Astrocyte (in vitro differentiated cells and primary cell): ENCODE measurements at regions not wholly inside any gene's neighbourhood (a gene's known extent, or its start where the extent isn't known, plus 50 kb on each side); places are given as distances from the start of the nearest gene placed in this dataset.

Source experiments
- DNase-seq: peaks from one replicate; pipeline ENCODE4 v3.0.0-alpha.2; 2010; ENCODE audit warnings: low read depth
- FAIRE-seq: peaks from 2 replicates; lab custom pipeline; 2011; peaks lifted over from hg19 to GRCh38; lab: Jason Lieb, UNC
- H2AFZ ChIP-seq: 2 replicates; pipeline ENCODE4 v1.6.0; 2012; ENCODE audit warnings: low read depth, low read length, inconsistent platforms
- H3K27ac ChIP-seq: 2 replicates; pipeline ENCODE4 v1.5.1; 2011; ENCODE audit warnings: low read depth, low read length, inconsistent platforms
- H3K27me3 ChIP-seq: 2 replicates; pipeline ENCODE4 v1.6.0; 2011; ENCODE audit warnings: low read length, inconsistent platforms; ENCODE audit not compliant: insufficient read depth
- H3K36me3 ChIP-seq: 2 replicates; pipeline ENCODE4 v1.5.1; 2011; ENCODE audit warnings: low read length, inconsistent platforms; ENCODE audit not compliant: insufficient read depth
- H3K4me1 ChIP-seq: 2 replicates; pipeline ENCODE4 v1.5.1; 2011; ENCODE audit warnings: low read length, inconsistent platforms; ENCODE audit not compliant: insufficient read depth
- H3K4me2 ChIP-seq: 2 replicates; pipeline ENCODE4 v1.6.0; 2012; ENCODE audit warnings: low read length, inconsistent platforms
- H3K4me3 ChIP-seq: 2 replicates; pipeline ENCODE4 v1.5.1; 2011; ENCODE audit warnings: low read depth, mild to moderate bottlenecking, low read length, inconsistent platforms; ENCODE audit not compliant: insufficient read depth
- H3K79me2 ChIP-seq: 2 replicates; pipeline ENCODE4 v1.6.0; 2012; ENCODE audit warnings: mild to moderate bottlenecking, low read length, inconsistent platforms; ENCODE audit not compliant: insufficient read depth
- H3K9ac ChIP-seq: 2 replicates; pipeline ENCODE4 v1.6.0; 2012; ENCODE audit warnings: mild to moderate bottlenecking, low read length, inconsistent platforms
- H3K9me3 ChIP-seq: 2 replicates; pipeline ENCODE4 v1.5.1; 2012; ENCODE audit warnings: low read depth, mild to moderate bottlenecking, low read length, inconsistent platforms; ENCODE audit not compliant: insufficient read depth
- H4K20me1 ChIP-seq: 2 replicates; pipeline ENCODE4 v1.6.0; 2012; ENCODE audit warnings: low read length, inconsistent platforms; ENCODE audit not compliant: insufficient read depth
- H3K27ac Mint-ChIP-seq: one replicate; pipeline ENCODE4 v1.8.0; 2021; ENCODE audit warnings: mild to moderate bottlenecking, mixed read lengths; ENCODE audit not compliant: unreplicated experiment
- H3K27me3 Mint-ChIP-seq: one replicate; pipeline ENCODE4 v1.8.0; 2021; ENCODE audit warnings: low read depth, mixed read lengths; ENCODE audit not compliant: unreplicated experiment
- H3K36me3 Mint-ChIP-seq: one replicate; pipeline ENCODE4 v1.8.0; 2021; ENCODE audit warnings: low read depth, mixed read lengths; ENCODE audit not compliant: unreplicated experiment
- H3K4me1 Mint-ChIP-seq: one replicate; pipeline ENCODE4 v1.8.0; 2021; ENCODE audit warnings: low read depth, mixed read lengths; ENCODE audit not compliant: unreplicated experiment
- H3K4me3 Mint-ChIP-seq: one replicate; pipeline ENCODE4 v1.8.0; 2021; ENCODE audit warnings: mild to moderate bottlenecking, moderate library complexity, mixed read lengths; ENCODE audit not compliant: unreplicated experiment
- H3K9me3 Mint-ChIP-seq: one replicate; pipeline ENCODE4 v1.8.0; 2021; ENCODE audit warnings: mild to moderate bottlenecking, mixed read lengths; ENCODE audit not compliant: unreplicated experiment
- CTCF ChIP-seq: IDR thresholded peaks from 2 replicates; pipeline ENCODE4 v1.5.1; 2011; ENCODE audit warnings: low read depth, mild to moderate bottlenecking, inconsistent platforms, low read length, moderate library complexity; ENCODE audit not compliant: insufficient read depth
- EZH2 ChIP-seq: IDR thresholded peaks from 2 replicates; pipeline ENCODE4 v1.6.1; 2012; ENCODE audit warnings: mild to moderate bottlenecking, low read length, inconsistent platforms; ENCODE audit not compliant: insufficient read depth

- no peak for DNase-seq
- Mint-ChIP-seq H3K9me3 (peaks cover 3% of the 10 kb centered on the region), H3K4me1 (no peaks in the 10 kb centered on the region), H3K27me3 (peaks cover 11% of the 10 kb centered on the region), H3K27ac (no peak overlapping the region), H3K4me3 (no peak overlapping the region), H3K36me3 (no peaks in the 10 kb centered on the region)
- Histone ChIP-seq H3K9ac (no peak overlapping the region), H3K4me2 (no peak overlapping the region), H3K9me3 (no peaks in the 10 kb centered on the region), H3K27ac (no peak overlapping the region), H2AFZ (no peak overlapping the region), H4K20me1 (no peaks in the 10 kb centered on the region), H3K4me3 (no peak overlapping the region), H3K79me2 (no peaks in the 10 kb centered on the region), H3K27me3 (no peaks in the 10 kb centered on the region), H3K4me1 (peaks cover 7% of the 10 kb centered on the region), H3K36me3 (no peaks in the 10 kb centered on the region)
- TF ChIP-seq CTCF (no peak), EZH2 (no peak)
- no peak for FAIRE-seq
Measured at GRCh38 chr5:61256474-61256873, 75.6 kb upstream of the ZSWIM6 start.

GRCh38 chr5:61257421-61257820 lies 74.6 kb upstream of the ZSWIM6 start:
- H3K36me3 ChIP-seq, result no peaks in the 10 kb centered on the region
- H3K9me3 ChIP-seq, result no peaks in the 10 kb centered on the region
- H3K4me1 ChIP-seq, result peaks cover 4% of the 10 kb centered on the region
- TF ChIP-seq CTCF, result no peak
- no peak for TF ChIP-seq EZH2
- Mint-ChIP-seq H3K27me3 (peaks cover 10% of the 10 kb centered on the region), H3K4me1 (no peaks in the 10 kb centered on the region), H3K4me3 (no peak overlapping the region), H3K9me3 (peaks cover 3% of the 10 kb centered on the region), H3K27ac (no peak overlapping the region), H3K36me3 (no peaks in the 10 kb centered on the region)
- H3K79me2 ChIP-seq, result no peaks in the 10 kb centered on the region
- H3K27ac ChIP-seq, result no peak overlapping the region
- no peak overlapping the region for H3K9ac ChIP-seq
- no peak overlapping the region for H3K4me3 ChIP-seq
- peak; percentile 18 for DNase-seq
- no peaks in the 10 kb centered on the region for H3K27me3 ChIP-seq
- H3K4me2 ChIP-seq, result no peak overlapping the region
- FAIRE-seq, result no peak
- no peak overlapping the region for H2AFZ ChIP-seq
- no peaks in the 10 kb centered on the region for H4K20me1 ChIP-seq

GRCh38 chr5:61261136-61261535 lies 70.9 kb upstream of the ZSWIM6 start:
- FAIRE-seq, result no peak
- Histone ChIP-seq H2AFZ (no peak overlapping the region), H4K20me1 (no peaks in the 10 kb centered on the region), H3K9ac (no peak overlapping the region), H3K4me3 (no peak overlapping the region), H3K79me2 (no peaks in the 10 kb centered on the region), H3K4me2 (no peak overlapping the region), H3K9me3 (no peaks in the 10 kb centered on the region), H3K27ac (no peak overlapping the region), H3K4me1 (no peaks in the 10 kb centered on the region), H3K36me3 (no peaks in the 10 kb centered on the region), H3K27me3 (no peaks in the 10 kb centered on the region)
- DNase-seq, result no peak
- H3K27me3 Mint-ChIP-seq, result no peaks in the 10 kb centered on the region
- no peak overlapping the region for H3K4me3 Mint-ChIP-seq
- H3K9me3 Mint-ChIP-seq, result no peaks in the 10 kb centered on the region
- TF ChIP-seq EZH2, result no peak
- TF ChIP-seq CTCF, result no peak
- H3K27ac Mint-ChIP-seq, result no peak overlapping the region
- H3K36me3 Mint-ChIP-seq, result no peaks in the 10 kb centered on the region
- no peaks in the 10 kb centered on the region for H3K4me1 Mint-ChIP-seq
